PC-9 (cell line): ENCODE measurements at regions not wholly inside any gene's neighbourhood (a gene's known extent, or its start where the extent isn't known, plus 50 kb on each side); places are given as distances from the start of the nearest gene placed in this dataset.

ENCODE experiments used
- BruUV-seq: library from RNA; stranded (reverse); fragments of 400-500 nt; replicated peaks from 2 replicates; lab custom pipeline; 2021; lab: Mats Ljungman, UMichigan
- CTCF ChIA-PET: fragments of 300-600 bp; sonication (Branson Sonifier 250); formaldehyde crosslinking; loops from one replicate; lab custom pipeline; 2022; ENCODE audit warnings: antibody characterized with exemption; lab: Charles Lee
- POLR2A ChIA-PET: fragments of 300-600 bp; sonication (Branson Sonifier 250); formaldehyde crosslinking; loops from one replicate; lab custom pipeline; 2022; ENCODE audit warnings: antibody characterized with exemption; ENCODE audit not compliant: unreplicated experiment; lab: Charles Lee
- DNase-seq, 2 experiments: peaks; one replicate each; pipeline versions ENCODE4 v3.0.0 to v3.0.0-alpha.2; 2015 to 2022; ENCODE audit warnings: mixed read lengths in 1 of 2
- H2AFZ ChIP-seq: fragments of 200-600 bp; sonication (generic); 2 replicates; pipeline ENCODE4 v1.8.1; 2017; ENCODE audit warnings: antibody characterized with exemption
- H3F3A ChIP-seq: fragments of 200-600 bp; sonication (generic); 2 replicates; pipeline ENCODE4 v1.8.1; 2017; ENCODE audit warnings: antibody characterized with exemption, mild to moderate bottlenecking, low read depth; ENCODE audit not compliant: insufficient read depth
- H3K27ac ChIP-seq: fragments of 200-600 bp; sonication (generic); 2 replicates; pipeline ENCODE4 v1.6.1; 2016; ENCODE audit warnings: mixed run types
- H3K27me3 ChIP-seq: fragments of 200-600 bp; sonication (generic); 2 replicates; pipeline ENCODE4 v1.6.1; 2016; ENCODE audit warnings: low read depth, mixed run types; ENCODE audit not compliant: insufficient read depth
- H3K36me3 ChIP-seq: fragments of 200-600 bp; sonication (generic); 2 replicates; pipeline ENCODE4 v1.6.1; 2016; ENCODE audit warnings: low read depth, mixed run types
- H3K4me1 ChIP-seq: fragments of 200-600 bp; sonication (generic); replicated peaks from 2 replicates; pipeline ENCODE4 v1.6.1; 2016; ENCODE audit warnings: mixed run types; ENCODE audit not compliant: insufficient read depth
- H3K4me2 ChIP-seq: fragments of 200-600 bp; sonication (generic); 2 replicates; pipeline ENCODE4 v1.6.1; 2017; ENCODE audit warnings: mixed run types
- H3K4me3 ChIP-seq: fragments of 200-600 bp; sonication (generic); 2 replicates; pipeline ENCODE4 v1.6.1; 2016; ENCODE audit warnings: mixed run types
- H3K79me2 ChIP-seq: fragments of 200-600 bp; sonication (generic); 2 replicates; pipeline ENCODE4 v1.6.1; 2017; ENCODE audit warnings: low read depth, mixed run types
- H3K9me2 ChIP-seq: fragments of 200-600 bp; sonication (generic); 2 replicates; pipeline ENCODE4 v1.8.1; 2017; ENCODE audit warnings: mild to moderate bottlenecking; ENCODE audit not compliant: insufficient read depth
- H3K9me3 ChIP-seq: fragments of 200-600 bp; sonication (generic); 2 replicates; pipeline ENCODE4 v1.8.1; 2016; ENCODE audit warnings: low read depth; ENCODE audit not compliant: insufficient read depth
- H4K20me1 ChIP-seq: fragments of 200-600 bp; sonication (generic); 2 replicates; pipeline ENCODE4 v1.8.1; 2017; ENCODE audit not compliant: insufficient read depth
- CTCF ChIP-seq: fragments of 200-600 bp; sonication (generic); conservative IDR thresholded peaks from 2 replicates; pipeline ENCODE4 v1.6.1; 2017; ENCODE audit warnings: mixed run types, antibody characterized with exemption, mild to moderate bottlenecking, moderate library complexity
- EZH2 ChIP-seq: fragments of 200-600 bp; sonication (generic); IDR thresholded peaks from 2 replicates; pipeline ENCODE4 v1.8.0; 2017; ENCODE audit warnings: antibody characterized with exemption, low read depth
- intact Hi-C: fragments of 100-400 bp; cut with micrococcal nuclease; formaldehyde crosslinking; loops from one replicate; pipeline ENCODE4 v1.10.0; 2022; ENCODE audit not compliant: unreplicated experiment

- BruUV-seq: no TSS peak
Measured at GRCh38 chr12:124501112-124501561, 66.3 kb downstream of the NCOR2 start.

GRCh38 chr12:124499898-124500244 is 67.5 kb downstream of the NCOR2 start:
- CTCF ChIA-PET: no interaction called here
- H3K9me2 ChIP-seq: no peaks in the 10 kb centered on the region
- H3K4me1 ChIP-seq: no peaks in the 10 kb centered on the region
- no peaks in the 10 kb centered on the region for H3K27me3 ChIP-seq
- H3K4me3 ChIP-seq: no peak overlapping the region
- no peak overlapping the region for H2AFZ ChIP-seq
- no peak for DNase-seq
- no TSS peak for BruUV-seq
- no peaks in the 10 kb centered on the region for H3K36me3 ChIP-seq
- POLR2A ChIA-PET: interaction anchor here (0.6 kb wide), 1 partner anchor 246 kb away, joined by 3 read pairs; no protein-coding TSS in a partner anchor
- peaks cover 77% of the 10 kb centered on the region for H4K20me1 ChIP-seq
- intact Hi-C loops: loop anchor here (1.0 to 5.0 kb wide), 2 partner anchors 19 to 267 kb away; no protein-coding TSS in a partner anchor
- H3F3A ChIP-seq: peaks cover 4% of the 10 kb centered on the region; the same call in 1 of the 2 replicates
- no peaks in the 10 kb centered on the region for H3K9me3 ChIP-seq
- no peak overlapping the region for H3K27ac ChIP-seq
- no peak overlapping the region for H3K4me2 ChIP-seq
- no peak for TF ChIP-seq EZH2
- TF ChIP-seq CTCF: no peak
- peaks cover 85% of the 10 kb centered on the region for H3K79me2 ChIP-seq

More at GRCh38 chr12:124501112-124501561, 66.3 kb downstream of the NCOR2 start:
- Histone ChIP-seq H3K4me1 (no peaks in the 10 kb centered on the region), H3K9me3 (no peaks in the 10 kb centered on the region), H3K4me2 (no peak overlapping the region), H4K20me1 (peaks cover 81% of the 10 kb centered on the region), H3K27me3 (no peaks in the 10 kb centered on the region), H3K4me3 (no peak overlapping the region), H3K79me2 (peaks cover 92% of the 10 kb centered on the region), H3K9me2 (no peaks in the 10 kb centered on the region), H3K36me3 (no peaks in the 10 kb centered on the region), H2AFZ (no peak overlapping the region), H3K27ac (no peak overlapping the region), H3F3A (peaks cover 4% of the 10 kb centered on the region; the same call in 1 of the 2 replicates)
- POLR2A ChIA-PET: interaction anchor here (0.6 kb wide), 1 partner anchor 19 kb away, joined by 13 read pairs; no protein-coding TSS in a partner anchor
- DNase-seq: no peak
- intact Hi-C loops: loop anchor here (5.0 kb wide), 1 partner anchor 266 kb away; no protein-coding TSS in a partner anchor
- TF ChIP-seq EZH2 (no peak), CTCF (no peak)
- CTCF ChIA-PET: interaction anchor here (0.9 kb wide), 1 partner anchor 115 kb away, joined by 3 read pairs; no protein-coding TSS in a partner anchor

GRCh38 chr12:124499190-124499753 is 68.1 kb downstream of the NCOR2 start:
- no peak overlapping the region for H2AFZ ChIP-seq
- no peaks in the 10 kb centered on the region for H3K27me3 ChIP-seq
- no peak for DNase-seq
- peaks cover 79% of the 10 kb centered on the region for H3K79me2 ChIP-seq
- no peaks in the 10 kb centered on the region for H3K4me1 ChIP-seq
- H3K36me3 ChIP-seq: no peaks in the 10 kb centered on the region
- no peak overlapping the region for H3K4me2 ChIP-seq
- TF ChIP-seq EZH2 (no peak), CTCF (no peak)
- peaks cover 74% of the 10 kb centered on the region for H4K20me1 ChIP-seq
- POLR2A ChIA-PET: no interaction called here
- CTCF ChIA-PET: no interaction called here
- no peak overlapping the region for H3K4me3 ChIP-seq
- H3K27ac ChIP-seq: no peak overlapping the region
- intact Hi-C loops: no loop called here
- H3K9me3 ChIP-seq: no peaks in the 10 kb centered on the region
- H3F3A ChIP-seq: no peaks in the 10 kb centered on the region
- H3K9me2 ChIP-seq: no peaks in the 10 kb centered on the region
- no TSS peak for BruUV-seq
